GM18507 (cell line): ENCODE measurements at regions not wholly inside any gene's neighbourhood (a gene's known extent, or its start where the extent isn't known, plus 50 kb on each side); places are given as distances from the start of the nearest gene placed in this dataset.

Experiments used
- DNase-seq: peaks from one replicate; pipeline ENCODE4 v3.0.0; 2011; ENCODE audit warnings: low read depth; ENCODE audit not compliant: insufficient read length; ENCODE audit errors: extremely low spot score
- FAIRE-seq: peaks from 2 replicates; lab custom pipeline; 2011; peaks lifted over from hg19 to GRCh38; lab: Jason Lieb, UNC

GRCh38 chr15:38153781-38154180 lies 98.9 kb upstream of the SPRED1 start:
- no peak for DNase-seq
- no peak for FAIRE-seq

- no peak for DNase-seq
- no peak for FAIRE-seq
Observed at GRCh38 chr15:38154255-38154654, 98.4 kb upstream of the SPRED1 start.

GRCh38 chr15:38154837-38155236 lies 97.8 kb upstream of the SPRED1 start:
- DNase-seq: no peak
- FAIRE-seq: no peak

GRCh38 chr15:38163658-38164057 lies 89.0 kb upstream of the SPRED1 start:
- FAIRE-seq: no peak
- DNase-seq: no peak

GRCh38 chr15:38164061-38164460 lies 88.6 kb upstream of the SPRED1 start:
- no peak for FAIRE-seq
- DNase-seq: no peak

GRCh38 chr15:38164507-38164906 lies 88.1 kb upstream of the SPRED1 start:
- DNase-seq: no peak

GRCh38 chr15:38168467-38169070 lies 84.1 kb upstream of the SPRED1 start:
- DNase-seq (no peak), FAIRE-seq (no peak)

More at GRCh38 chr15:38164507-38164906, 88.1 kb upstream of the SPRED1 start:
- FAIRE-seq: no peak

GRCh38 chr15:38171973-38172372 lies 80.7 kb upstream of the SPRED1 start:
- DNase-seq: no peak
- no peak for FAIRE-seq

GRCh38 chr15:38174691-38175090 lies 77.9 kb upstream of the SPRED1 start:
- no peak for DNase-seq
- no peak for FAIRE-seq

- DNase-seq (peak; percentile 1), FAIRE-seq (peak; percentile 50)
Observed at GRCh38 chr15:38176155-38176554, 76.5 kb upstream of the SPRED1 start.

- DNase-seq: no peak
- no peak for FAIRE-seq
Observed at GRCh38 chr15:38176691-38177090, 75.9 kb upstream of the SPRED1 start.

- FAIRE-seq (no peak), DNase-seq (no peak)
Observed at GRCh38 chr15:38182900-38183299, 69.7 kb upstream of the SPRED1 start.

GRCh38 chr15:38186507-38186906 lies 66.1 kb upstream of the SPRED1 start:
- DNase-seq (no peak), FAIRE-seq (no peak)

GRCh38 chr15:38187630-38188313 lies 64.9 kb upstream of the SPRED1 start:
- FAIRE-seq (no peak), DNase-seq (no peak)

GRCh38 chr15:38189671-38190295 lies 62.9 kb upstream of the SPRED1 start:
- FAIRE-seq (no peak), DNase-seq (no peak)

- DNase-seq (no peak), FAIRE-seq (no peak)
Observed at GRCh38 chr15:38190501-38190900, 62.1 kb upstream of the SPRED1 start.

- FAIRE-seq (no peak), DNase-seq (no peak)
Observed at GRCh38 chr15:38192496-38192895, 60.1 kb upstream of the SPRED1 start.

- FAIRE-seq: no peak
- DNase-seq: no peak
Observed at GRCh38 chr15:38193496-38193895, 59.1 kb upstream of the SPRED1 start.

GRCh38 chr15:38195191-38195901 lies 57.3 kb upstream of the SPRED1 start:
- DNase-seq (no peak), FAIRE-seq (peak; percentile 5)

GRCh38 chr15:38196076-38196475 lies 56.6 kb upstream of the SPRED1 start:
- no peak for FAIRE-seq

More at GRCh38 chr15:38196076-38196475, 56.6 kb upstream of the SPRED1 start:
- DNase-seq: no peak
